ENCODE measurements at regions not wholly inside any gene's neighbourhood (a gene's known extent, or its start where the extent isn't known, plus 50 kb on each side); places are given as distances from the start of the nearest gene placed in this dataset.

GRCh38 chr2:20516646-20517341 is 69.9 kb downstream of the RHOB start (continued):
- TF ChIP-seq HDAC2 (IDR thresholded peaks at IDR 0.05; ENCODE audit: borderline replicate concordance in 1 of 2, low read depth in 2 of 2, low read length in 2 of 2) (no peak), CBX8 (IDR thresholded peaks at IDR 0.05; ENCODE audit: borderline replicate concordance, low read depth, low read length) (no peak)
